B cell (primary cell): ENCODE measurements at regions not wholly inside any gene's neighbourhood (a gene's known extent, or its start where the extent isn't known, plus 50 kb on each side); places are given as distances from the start of the nearest gene placed in this dataset.

Experiments used
- CTCF ChIP-seq: fragments of 200-600 bp; IDR thresholded peaks from one replicate; pipeline ENCODE4 v1.8.0; 2022; ENCODE audit warnings: antibody characterized with exemption, mild to moderate bottlenecking
- EZH2 ChIP-seq: IDR thresholded peaks from 2 replicates; pipeline ENCODE4 v1.6.1; 2012; ENCODE audit warnings: borderline replicate concordance, low read depth, mild to moderate bottlenecking, moderate library complexity, low read length; ENCODE audit not compliant: insufficient read depth, poor library complexity, severe bottlenecking

GRCh38 chr6:112752791-112753190, 405.7 kb downstream of the RFPL4B start:
- no peak for TF ChIP-seq CTCF
- no peak for TF ChIP-seq EZH2
